Activated CD8-positive, alpha-beta memory T cell treated with anti-CD3 and anti-CD28 coated beads, Interleukin-2, amount 50 U/mL, for 48 hours (primary cell): ENCODE measurements at regions not wholly inside any gene's neighbourhood (a gene's known extent, or its start where the extent isn't known, plus 50 kb on each side); places are given as distances from the start of the nearest gene placed in this dataset.
"Not testable (repeated sequence)": the region's sequence is repeated elsewhere in the genome, so short reads cannot be mapped to it uniquely, and the experiment has no call there.

Source experiments
- DNase-seq: peaks from one replicate; pipeline ENCODE4 v3.0.0-alpha.2; 2020

GRCh38 chr3:139116631-139117030 is 71.9 kb upstream of the PRR23C start:
- DNase-seq, result not testable (repeated sequence)

GRCh38 chr3:139117136-139117675 is 72.5 kb upstream of the PRR23C start:
- DNase-seq, result no peak

- no peak for DNase-seq
Observed at GRCh38 chr3:139117883-139118760, 73.4 kb upstream of the PRR23C start.

GRCh38 chr3:139118835-139119234 is 74.1 kb upstream of the PRR23C start:
- DNase-seq, result no peak

GRCh38 chr3:139119331-139120025 is 74.8 kb upstream of the PRR23C start:
- no peak for DNase-seq

- no peak for DNase-seq
Observed at GRCh38 chr3:139120086-139121056, 75.7 kb upstream of the PRR23C start.

GRCh38 chr3:139121513-139122220 is 77.0 kb upstream of the PRR23C start:
- DNase-seq, result no peak

GRCh38 chr3:139122221-139122581 is 77.5 kb upstream of the PRR23C start:
- no peak for DNase-seq

GRCh38 chr3:139122612-139123011 is 77.9 kb upstream of the PRR23C start:
- no peak for DNase-seq

- DNase-seq, result no peak
Observed at GRCh38 chr3:139123377-139124095, 78.8 kb upstream of the PRR23C start.

GRCh38 chr3:139124197-139124596 is 79.5 kb upstream of the PRR23C start:
- no peak for DNase-seq

GRCh38 chr3:139127101-139127500 is 82.4 kb upstream of the PRR23C start:
- no peak for DNase-seq

- not testable (repeated sequence) for DNase-seq
Observed at GRCh38 chr3:139127629-139128028, 82.9 kb upstream of the PRR23C start.

- DNase-seq, result no peak
Observed at GRCh38 chr3:139128803-139129202, 84.1 kb upstream of the PRR23C start.

- no peak for DNase-seq
Observed at GRCh38 chr3:139129892-139130291, 85.2 kb upstream of the PRR23C start.

GRCh38 chr3:139130390-139131140 is 85.9 kb upstream of the PRR23C start:
- DNase-seq, result no peak

GRCh38 chr3:139131951-139132350 is 87.3 kb upstream of the PRR23C start:
- no peak for DNase-seq

GRCh38 chr3:139132976-139133375 is 88.3 kb upstream of the PRR23C start:
- no peak for DNase-seq

- no peak for DNase-seq
Observed at GRCh38 chr3:139134678-139135372, 90.1 kb upstream of the PRR23C start.

- no peak for DNase-seq
Observed at GRCh38 chr3:139135657-139136056, 91.0 kb upstream of the PRR23C start.
